Caco-2 (cell line): ENCODE measurements at regions not wholly inside any gene's neighbourhood (a gene's known extent, or its start where the extent isn't known, plus 50 kb on each side); places are given as distances from the start of the nearest gene placed in this dataset.

Experiments used
- BruUV-seq: library from RNA; stranded (reverse); fragments of 400-500 nt; replicated peaks from 2 replicates; lab custom pipeline; 2021; lab: Mats Ljungman, UMichigan
- CTCF ChIA-PET: fragments of 300-600 bp; sonication (Branson Sonifier 250); formaldehyde crosslinking; loops from one replicate; lab custom pipeline; 2022; ENCODE audit warnings: antibody characterized with exemption; lab: Charles Lee
- POLR2A ChIA-PET: fragments of 300-600 bp; sonication (Branson Sonifier 250); formaldehyde crosslinking; loops from one replicate; lab custom pipeline; 2022; ENCODE audit warnings: antibody characterized with exemption; lab: Charles Lee
- DNase-seq, 2 experiments: peaks; one replicate each; pipeline versions ENCODE4 v3.0.0 to v3.0.0-alpha.2; 2020 to 2022
- H3K27me3 ChIP-seq: replicated peaks from 2 replicates; pipeline ENCODE4 v1.6.0; 2011; ENCODE audit warnings: low read length; ENCODE audit not compliant: control insufficient read depth, insufficient read depth
- H3K36me3 ChIP-seq: 2 replicates; pipeline ENCODE4 v1.5.1; 2011; ENCODE audit warnings: low read length; ENCODE audit not compliant: control insufficient read depth, insufficient read depth
- H3K4me1 ChIP-seq: fragments of 250-450 bp; sonication (Bioruptor Pico); 2 replicates; pipeline ENCODE4 v1.5.1; 2020; ENCODE audit warnings: mild to moderate bottlenecking
- H3K4me3 ChIP-seq: 2 replicates; pipeline ENCODE4 v1.5.1; 2011; ENCODE audit warnings: low read depth, mild to moderate bottlenecking, control low read depth, low read length
- H3K9me3 ChIP-seq: fragments of 250-450 bp; sonication (Bioruptor Pico); 2 replicates; pipeline ENCODE4 v1.5.1; 2020; ENCODE audit warnings: mild to moderate bottlenecking, moderate library complexity
- H3K27ac Mint-ChIP-seq: one replicate; pipeline ENCODE4 v1.8.0; 2022; ENCODE audit warnings: mixed read lengths; ENCODE audit not compliant: unreplicated experiment
- H3K27me3 Mint-ChIP-seq: one replicate; pipeline ENCODE4 v1.8.0; 2022; ENCODE audit warnings: mixed read lengths; ENCODE audit not compliant: insufficient read depth, unreplicated experiment
- H3K36me3 Mint-ChIP-seq: one replicate; pipeline ENCODE4 v1.8.0; 2022; ENCODE audit warnings: mild to moderate bottlenecking, mixed read lengths; ENCODE audit not compliant: insufficient read depth, unreplicated experiment
- H3K4me1 Mint-ChIP-seq: one replicate; pipeline ENCODE4 v1.8.0; 2022; ENCODE audit warnings: low read depth, mixed read lengths; ENCODE audit not compliant: unreplicated experiment
- H3K4me3 Mint-ChIP-seq: one replicate; pipeline ENCODE4 v1.8.0; 2022; ENCODE audit warnings: mild to moderate bottlenecking, moderate library complexity, mixed read lengths; ENCODE audit not compliant: unreplicated experiment
- H3K9me3 Mint-ChIP-seq: one replicate; pipeline ENCODE4 v1.8.0; 2022; ENCODE audit warnings: mixed read lengths; ENCODE audit not compliant: unreplicated experiment
- intact Hi-C: fragments of 100-400 bp; cut with micrococcal nuclease; formaldehyde crosslinking; loops from one replicate; pipeline ENCODE4 v1.10.0; 2022; ENCODE audit not compliant: unreplicated experiment
- TF ChIP-seq, protein P1 (sequence below), 2 experiments: fragments of 200-600 bp in 1 of 2; IDR thresholded peaks; 1 replicate in 1 of 2; 2 replicates in 1 of 2; pipeline versions ENCODE4 v1.5.1 to v1.8.0; 2011 to 2022; ENCODE audit warnings: antibody characterized with exemption in 1 of 2, control low read depth in 1 of 2, inconsistent platforms in 1 of 2, low read depth in 1 of 2, low read length in 1 of 2, mild to moderate bottlenecking in 1 of 2, moderate library complexity in 1 of 2; ENCODE audit not compliant: insufficient read depth in 1 of 2, severe bottlenecking in 1 of 2, unreplicated experiment in 1 of 2

DNA sequence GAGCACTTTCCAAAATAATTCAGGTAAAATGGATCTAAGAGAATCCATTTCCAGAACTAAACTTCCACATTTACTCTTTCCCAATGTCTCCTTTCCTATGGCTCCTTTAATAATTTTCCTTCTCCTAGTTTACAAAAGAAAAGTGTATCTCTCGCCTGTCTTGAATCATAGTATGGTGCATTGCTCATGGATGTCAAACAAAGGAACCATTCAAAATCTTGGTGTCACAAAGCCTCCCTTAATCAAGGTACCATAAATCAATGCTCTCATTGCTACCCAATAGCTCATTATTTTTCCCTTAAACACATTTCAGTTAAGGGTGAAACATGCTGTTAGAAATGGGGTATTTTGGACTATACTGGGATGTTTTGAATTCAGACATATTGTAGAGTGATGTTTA is 57.6 kb upstream of the KCNMA1 start:
- ChIA-PET CTCF (no interaction called here), POLR2A (interaction anchor here (0.6 kb wide), 1 partner anchor 76 kb away, joined by 3 read pairs; no protein-coding TSS in a partner anchor)
- Mint-ChIP-seq H3K27ac (no peak overlapping the region), H3K36me3 (no peaks in the 10 kb centered on the region), H3K4me3 (no peak overlapping the region), H3K27me3 (peaks cover 9% of the 10 kb centered on the region), H3K4me1 (no peaks in the 10 kb centered on the region), H3K9me3 (no peaks in the 10 kb centered on the region)
- no peaks in the 10 kb centered on the region for H3K9me3 ChIP-seq
- intact Hi-C loops, result no loop called here
- TF ChIP-seq, protein P1, sequence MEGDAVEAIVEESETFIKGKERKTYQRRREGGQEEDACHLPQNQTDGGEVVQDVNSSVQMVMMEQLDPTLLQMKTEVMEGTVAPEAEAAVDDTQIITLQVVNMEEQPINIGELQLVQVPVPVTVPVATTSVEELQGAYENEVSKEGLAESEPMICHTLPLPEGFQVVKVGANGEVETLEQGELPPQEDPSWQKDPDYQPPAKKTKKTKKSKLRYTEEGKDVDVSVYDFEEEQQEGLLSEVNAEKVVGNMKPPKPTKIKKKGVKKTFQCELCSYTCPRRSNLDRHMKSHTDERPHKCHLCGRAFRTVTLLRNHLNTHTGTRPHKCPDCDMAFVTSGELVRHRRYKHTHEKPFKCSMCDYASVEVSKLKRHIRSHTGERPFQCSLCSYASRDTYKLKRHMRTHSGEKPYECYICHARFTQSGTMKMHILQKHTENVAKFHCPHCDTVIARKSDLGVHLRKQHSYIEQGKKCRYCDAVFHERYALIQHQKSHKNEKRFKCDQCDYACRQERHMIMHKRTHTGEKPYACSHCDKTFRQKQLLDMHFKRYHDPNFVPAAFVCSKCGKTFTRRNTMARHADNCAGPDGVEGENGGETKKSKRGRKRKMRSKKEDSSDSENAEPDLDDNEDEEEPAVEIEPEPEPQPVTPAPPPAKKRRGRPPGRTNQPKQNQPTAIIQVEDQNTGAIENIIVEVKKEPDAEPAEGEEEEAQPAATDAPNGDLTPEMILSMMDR (IDR thresholded peaks at IDR 0.05; ENCODE audit: insufficient read depth in 1 of 2, low read depth in 1 of 2, low read length in 1 of 2, severe bottlenecking in 1 of 2, unreplicated experiment in 1 of 2), result no peak
- H3K36me3 ChIP-seq, result no peaks in the 10 kb centered on the region
- H3K4me3 ChIP-seq, result no peak overlapping the region
- no peaks in the 10 kb centered on the region for H3K4me1 ChIP-seq
- no TSS peak for BruUV-seq
- no peaks in the 10 kb centered on the region for H3K27me3 ChIP-seq
- no peak for DNase-seq

DNA sequence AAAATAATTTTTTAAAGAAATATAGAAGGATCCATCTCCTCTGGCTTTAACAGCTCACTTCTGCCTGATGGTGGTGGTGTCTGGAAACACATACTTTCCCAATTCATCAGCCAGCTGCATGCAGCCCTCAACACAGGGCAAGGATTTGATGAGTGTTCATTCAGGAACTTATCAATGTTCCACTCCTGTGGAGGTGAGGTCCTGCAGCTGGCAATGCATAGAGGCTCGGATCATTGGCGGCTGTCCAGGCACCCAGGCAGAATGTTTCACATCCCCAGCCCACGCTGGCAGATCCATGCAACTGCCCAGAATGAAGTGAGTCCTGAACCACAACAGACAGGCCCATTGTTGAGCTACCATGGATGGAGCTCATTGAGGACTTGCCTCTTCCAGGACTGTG is 55.2 kb upstream of the KCNMA1 start:
- Mint-ChIP-seq H3K27me3 (peaks cover 6% of the 10 kb centered on the region), H3K27ac (no peak overlapping the region), H3K4me1 (no peaks in the 10 kb centered on the region), H3K4me3 (no peak overlapping the region), H3K9me3 (no peaks in the 10 kb centered on the region), H3K36me3 (no peaks in the 10 kb centered on the region)
- H3K27me3 ChIP-seq, result 0 out of 2 replicates have a peak, but pooled peaks cover 1% of the 10 kb centered on the region
- intact Hi-C loops, result no loop called here
- H3K36me3 ChIP-seq, result no peaks in the 10 kb centered on the region
- TF ChIP-seq, protein P1 (IDR thresholded peaks at IDR 0.05; ENCODE audit: insufficient read depth in 1 of 2, low read depth in 1 of 2, low read length in 1 of 2, severe bottlenecking in 1 of 2, unreplicated experiment in 1 of 2), result no peak
- ChIA-PET POLR2A (no interaction called here), CTCF (no interaction called here)
- no peaks in the 10 kb centered on the region for H3K4me1 ChIP-seq
- no peak overlapping the region for H3K4me3 ChIP-seq
- no peak for DNase-seq
- no TSS peak for BruUV-seq
- H3K9me3 ChIP-seq, result no peaks in the 10 kb centered on the region

DNA sequence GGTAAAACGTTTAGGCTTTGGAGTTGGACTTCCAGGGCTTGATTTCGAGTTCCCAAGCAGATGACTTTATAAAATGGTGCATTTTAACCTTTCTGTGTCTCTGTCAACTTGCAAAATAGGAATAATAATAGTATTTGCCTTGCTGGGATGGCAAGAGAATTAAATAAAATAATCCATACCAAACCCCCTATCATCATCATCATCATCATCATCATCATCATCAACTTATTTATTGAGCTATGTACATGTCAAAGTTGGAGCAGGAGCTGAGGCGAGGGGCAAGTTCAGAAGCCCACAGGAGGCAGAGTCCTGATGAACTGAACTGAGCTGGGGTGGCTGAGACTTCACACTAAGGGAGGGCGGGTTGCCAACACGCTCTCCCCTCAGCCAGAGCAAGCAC is 51.7 kb upstream of the KCNMA1 start:
- BruUV-seq, result no TSS peak
- Mint-ChIP-seq H3K9me3 (no peaks in the 10 kb centered on the region), H3K27me3 (peaks cover 9% of the 10 kb centered on the region), H3K36me3 (no peaks in the 10 kb centered on the region), H3K4me1 (no peaks in the 10 kb centered on the region), H3K27ac (no peak overlapping the region), H3K4me3 (no peak overlapping the region)
- no peak for DNase-seq
- TF ChIP-seq, protein P1 (IDR thresholded peaks at IDR 0.05; ENCODE audit: insufficient read depth in 1 of 2, low read depth in 1 of 2, low read length in 1 of 2, severe bottlenecking in 1 of 2, unreplicated experiment in 1 of 2), result no peak
- ChIA-PET CTCF (no interaction called here), POLR2A (no interaction called here)
- Histone ChIP-seq H3K4me3 (no peak overlapping the region), H3K4me1 (no peaks in the 10 kb centered on the region), H3K9me3 (no peaks in the 10 kb centered on the region), H3K27me3 (0 out of 2 replicates have a peak, but pooled peaks cover 1% of the 10 kb centered on the region), H3K36me3 (no peaks in the 10 kb centered on the region)
- intact Hi-C loops, result no loop called here
